ENCODE measurements at regions not wholly inside any gene's neighbourhood (a gene's known extent, or its start where the extent isn't known, plus 50 kb on each side); places are given as distances from the start of the nearest gene placed in this dataset.

GRCh38 chr3:64890006-64890405 lies 202.2 kb upstream of the ADAMTS9 start:
- DNase-seq (ENCODE audit: low spot score), result no peak

- DNase-seq (ENCODE audit: low spot score), result no peak
These were observed 201.1 kb upstream of the ADAMTS9 start for GRCh38 chr3:64888840-64889392.

DNA sequence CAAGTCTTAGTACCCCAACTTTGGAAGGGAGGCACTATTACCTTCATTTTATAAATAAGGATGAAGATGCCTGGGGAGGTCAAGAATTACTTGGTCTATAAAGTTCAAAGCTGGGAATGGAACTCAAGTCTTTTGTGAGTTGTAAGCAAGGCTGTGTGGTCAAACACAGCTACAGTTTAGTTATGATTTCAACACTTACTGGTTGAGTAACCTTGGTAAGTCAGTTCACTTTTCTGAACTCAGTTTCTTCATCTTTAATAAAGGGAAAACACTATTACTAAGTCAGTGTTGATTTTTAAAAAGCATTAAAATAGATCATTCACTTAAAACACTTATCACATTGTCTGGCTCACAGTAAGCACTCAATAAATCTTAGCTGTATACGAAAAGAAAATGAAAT lies 200.4 kb upstream of the ADAMTS9 start:
- DNase-seq (ENCODE audit: low spot score), result no peak

DNA sequence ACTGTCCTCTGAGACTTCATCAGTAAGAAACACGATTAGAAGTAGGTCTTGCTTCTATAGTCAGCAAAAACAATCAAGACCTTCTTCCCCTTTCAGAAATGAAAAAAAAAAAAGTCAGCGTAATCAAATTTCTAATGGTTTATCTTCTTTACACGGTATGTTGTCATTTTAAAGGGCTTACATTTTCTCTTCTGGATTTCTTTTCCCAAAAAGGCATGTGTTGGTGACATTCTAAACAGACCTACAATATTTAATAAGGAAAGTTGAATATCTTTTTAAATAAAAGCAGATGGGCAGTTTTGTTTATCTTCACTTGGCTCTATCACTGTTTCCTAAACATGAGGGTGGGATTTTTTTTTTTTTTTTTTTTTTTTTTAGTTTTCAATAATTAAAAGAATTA lies 197.3 kb upstream of the ADAMTS9 start:
- DNase-seq (ENCODE audit: low spot score), result no peak

DNA sequence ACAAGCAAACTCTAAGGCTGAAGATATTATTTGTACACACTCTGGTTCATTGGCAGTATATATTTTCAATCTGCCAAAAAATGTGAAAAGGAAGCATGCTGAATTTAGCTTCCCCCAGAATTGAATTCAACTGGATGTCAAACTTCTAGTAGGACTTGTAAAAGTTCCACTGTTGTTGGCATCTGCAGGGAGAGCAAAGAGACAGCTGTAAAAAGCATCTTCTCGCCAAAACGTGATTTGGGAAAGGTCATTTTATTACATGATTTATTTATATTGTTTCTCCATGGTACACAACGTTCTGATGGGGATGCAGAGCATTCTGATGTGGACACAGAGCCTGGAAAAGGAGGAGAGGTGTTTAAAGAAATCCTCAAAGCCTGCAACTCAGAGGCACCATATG lies 196.7 kb upstream of the ADAMTS9 start:
- DNase-seq (ENCODE audit: low spot score), result no peak

- peak; percentile 2 for DNase-seq (ENCODE audit: low spot score)
These were observed 193.1 kb upstream of the ADAMTS9 start for GRCh38 chr3:64880916-64881315.

DNA sequence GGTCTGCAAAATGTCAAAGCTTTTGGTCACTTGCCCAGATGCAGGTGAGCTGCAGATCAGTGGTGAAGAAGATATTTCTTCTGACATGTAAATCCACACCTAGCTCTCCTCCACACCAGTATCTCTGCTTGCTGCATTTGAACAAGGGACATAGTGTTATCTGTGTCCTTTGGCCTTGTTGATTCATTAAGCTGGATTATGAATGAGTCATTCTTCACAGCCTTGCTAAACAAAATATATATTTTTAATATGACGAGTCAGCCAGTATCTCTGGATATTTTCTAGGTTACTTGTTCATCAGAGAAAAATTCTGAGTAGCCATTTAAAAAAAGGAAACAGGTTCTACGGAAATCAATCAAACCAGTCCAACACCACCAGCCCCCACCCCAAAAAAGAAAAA lies 190.6 kb upstream of the ADAMTS9 start:
- DNase-seq (ENCODE audit: low spot score), result no peak

GRCh38 chr3:64873400-64873799 lies 185.6 kb upstream of the ADAMTS9 start:
- DNase-seq (ENCODE audit: low spot score), result no peak

DNA sequence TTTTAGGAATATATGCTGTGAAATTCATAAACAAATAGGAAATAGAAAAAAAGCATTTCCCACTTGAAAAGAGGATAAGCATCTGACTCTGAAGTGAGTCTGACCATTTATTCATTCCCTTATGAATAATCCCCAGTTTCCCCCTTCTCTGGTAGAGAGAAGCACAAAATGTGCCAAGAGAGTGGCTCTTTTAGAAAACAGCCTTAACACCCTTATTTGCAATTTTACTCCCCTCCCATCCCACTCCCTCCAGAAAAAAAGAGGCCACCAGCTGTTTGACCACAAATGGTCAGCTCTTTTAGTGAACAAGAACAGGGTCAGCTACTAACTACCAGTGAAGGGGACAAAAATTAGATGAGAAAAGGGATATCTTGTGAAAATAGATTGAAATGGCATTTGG lies 184.5 kb upstream of the ADAMTS9 start:
- no peak for DNase-seq (ENCODE audit: low spot score)

GRCh38 chr3:64871834-64872249 lies 184.0 kb upstream of the ADAMTS9 start:
- DNase-seq (ENCODE audit: low spot score), result no peak

GRCh38 chr3:64870876-64871646 lies 183.3 kb upstream of the ADAMTS9 start:
- DNase-seq (ENCODE audit: low spot score), result no peak

GRCh38 chr3:64867224-64867623 lies 179.4 kb upstream of the ADAMTS9 start:
- DNase-seq (ENCODE audit: low spot score), result no peak

- DNase-seq (ENCODE audit: low spot score), result no peak
These were observed 178.2 kb upstream of the ADAMTS9 start for GRCh38 chr3:64865839-64866570.

DNA sequence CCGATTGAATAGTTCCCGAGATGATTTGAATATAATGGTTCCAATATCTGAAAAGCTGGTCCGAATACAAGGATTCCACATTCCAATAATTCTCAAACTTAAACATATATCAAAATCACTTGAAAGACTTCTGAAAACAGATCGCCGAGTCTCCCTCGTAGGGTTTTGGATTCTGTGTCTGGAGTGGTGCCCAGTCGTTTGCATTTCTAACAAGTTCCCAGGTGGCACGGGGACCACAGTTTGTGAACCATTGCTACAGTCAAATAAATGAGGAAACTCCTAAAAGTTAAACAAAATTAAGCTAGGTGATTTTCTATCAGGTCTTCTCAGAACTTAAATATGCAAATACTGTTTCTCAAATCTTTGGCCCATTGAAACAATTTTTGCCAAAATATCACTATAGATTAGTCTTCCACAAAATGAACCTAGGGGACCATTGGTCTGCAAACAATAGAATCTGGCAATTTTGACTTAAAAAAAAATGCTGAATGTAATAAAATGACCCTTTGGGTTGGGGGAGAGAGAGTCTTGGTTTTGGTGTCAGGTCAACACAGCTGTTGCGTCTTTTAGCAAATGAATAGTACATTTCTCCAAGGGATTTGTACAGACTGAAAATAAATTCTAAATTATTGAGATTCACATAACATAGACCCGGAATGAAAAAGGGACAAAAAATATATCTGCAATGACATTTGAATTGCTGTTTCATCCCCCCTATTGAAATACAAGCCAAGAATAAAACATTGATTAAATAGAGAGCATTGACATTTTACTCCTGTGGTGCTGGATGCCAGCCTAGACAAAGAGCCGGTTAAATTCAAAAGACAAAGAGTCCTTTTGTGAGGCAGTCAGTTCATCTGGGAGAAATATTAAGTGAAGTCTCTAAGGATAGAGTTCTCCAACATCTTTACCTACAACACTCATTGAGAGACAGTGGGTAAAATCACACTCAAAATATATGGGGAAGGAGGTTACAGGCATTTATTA lies 175.7 kb upstream of the ADAMTS9 start:
- DNase-seq (ENCODE audit: low spot score), result no peak

DNA sequence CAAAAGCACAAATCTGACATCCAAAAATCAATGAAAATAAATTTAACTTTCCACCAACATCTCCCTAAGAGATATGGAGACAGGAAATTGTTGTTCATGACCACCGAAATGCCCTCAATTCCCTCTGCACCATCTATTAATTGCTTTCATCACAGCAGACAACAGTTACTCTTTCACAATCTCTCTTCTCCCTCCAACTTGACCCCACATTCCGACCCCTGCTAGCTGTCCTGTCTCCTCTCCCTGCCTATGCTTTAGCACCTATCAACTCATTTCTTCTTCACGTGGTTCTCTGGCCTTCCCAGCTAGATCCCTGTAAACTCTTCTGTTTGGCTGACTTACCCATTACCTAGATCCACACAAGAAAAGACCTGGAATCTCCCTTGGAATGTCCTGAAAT lies 173.9 kb upstream of the ADAMTS9 start:
- DNase-seq (ENCODE audit: low spot score), result no peak

- DNase-seq (ENCODE audit: low spot score), result no peak
These were observed 172.7 kb upstream of the ADAMTS9 start for GRCh38 chr3:64860536-64860870.

- DNase-seq (ENCODE audit: low spot score), result peak; percentile 56
These were observed 172.1 kb upstream of the ADAMTS9 start for GRCh38 chr3:64859625-64860535.

- DNase-seq (ENCODE audit: low spot score), result no peak
These were observed 169.2 kb upstream of the ADAMTS9 start for GRCh38 chr3:64856977-64857516.

GRCh38 chr3:64856106-64856505 lies 168.3 kb upstream of the ADAMTS9 start:
- DNase-seq (ENCODE audit: low spot score), result no peak

GRCh38 chr3:64853456-64853855 lies 165.7 kb upstream of the ADAMTS9 start:
- no peak for DNase-seq (ENCODE audit: low spot score)

GRCh38 chr3:64852738-64853137 lies 164.9 kb upstream of the ADAMTS9 start:
- no peak for DNase-seq (ENCODE audit: low spot score)

All from H4 (cell line).